Neural cell (in vitro differentiated cells): ENCODE measurements at regions not wholly inside any gene's neighbourhood (a gene's known extent, or its start where the extent isn't known, plus 50 kb on each side); places are given as distances from the start of the nearest gene placed in this dataset.

Source experiments
- CTCF ChIP-seq: fragments of 450-650 bp; IDR thresholded peaks from 2 replicates; pipeline ENCODE4 v1.5.1; 2014; ENCODE audit warnings: antibody characterized with exemption, mild to moderate bottlenecking, moderate library complexity; ENCODE audit not compliant: poor library complexity, severe bottlenecking
- EP300 ChIP-seq: fragments of 450-650 bp; conservative IDR thresholded peaks from 2 replicates; pipeline ENCODE4 v1.6.1; 2014; ENCODE audit warnings: antibody characterized with exemption, mild to moderate bottlenecking, moderate library complexity; ENCODE audit not compliant: poor library complexity, severe bottlenecking
- EZH2 ChIP-seq: fragments of 200-600, 300-800 bp; shearing (Covaris generic), sonication (generic); IDR thresholded peaks from 2 replicates; pipeline ENCODE4 v1.6.1; 2014; ENCODE audit warnings: antibody characterized with exemption, low read length, borderline replicate concordance, mild to moderate bottlenecking; ENCODE audit not compliant: insufficient read depth, poor library complexity, severe bottlenecking
- MXI1 ChIP-seq: fragments of 450-650 bp; conservative IDR thresholded peaks from 2 replicates; pipeline ENCODE4 v1.6.1; 2014; ENCODE audit warnings: antibody characterized with exemption, mild to moderate bottlenecking; ENCODE audit not compliant: poor library complexity, severe bottlenecking
- POLR2AphosphoS5 ChIP-seq: IDR thresholded peaks from 2 replicates; pipeline ENCODE4 v1.6.1; 2012
- RAD21 ChIP-seq: fragments of 450-650 bp; conservative IDR thresholded peaks from 2 replicates; pipeline ENCODE4 v1.6.1; 2014; ENCODE audit warnings: antibody characterized with exemption, mild to moderate bottlenecking, moderate library complexity
- REST ChIP-seq: IDR thresholded peaks from 2 replicates; pipeline ENCODE4 v1.6.1; 2012; ENCODE audit warnings: borderline replicate concordance
- SMC3 ChIP-seq: fragments of 450-650 bp; conservative IDR thresholded peaks from 2 replicates; pipeline ENCODE4 v1.6.1; 2014; ENCODE audit warnings: antibody characterized with exemption, mild to moderate bottlenecking, moderate library complexity; ENCODE audit not compliant: poor library complexity
- TAF1 ChIP-seq: IDR thresholded peaks from 2 replicates; pipeline ENCODE4 v1.6.1; 2012; ENCODE audit warnings: low read depth

- no peak for TF ChIP-seq EP300
- TF ChIP-seq CTCF, result no peak
- TF ChIP-seq RAD21, result no peak
- TF ChIP-seq EZH2, result no peak
- no peak for TF ChIP-seq POLR2AphosphoS5
- no peak for TF ChIP-seq REST
- TF ChIP-seq MXI1, result no peak
- TF ChIP-seq TAF1, result no peak
- no peak for TF ChIP-seq SMC3
Measured at GRCh38 chr19:30113186-30113585, 171.1 kb downstream of the URI1 start.
